LNCAP (cell line): ENCODE measurements at regions not wholly inside any gene's neighbourhood (a gene's known extent, or its start where the extent isn't known, plus 50 kb on each side); places are given as distances from the start of the nearest gene placed in this dataset.

Source experiments
- TF ChIP-seq, protein P1 (sequence below): fragments of 450-650 bp; IDR thresholded peaks from 2 replicates; pipeline ENCODE4 v1.5.1; 2017; ENCODE audit warnings: mild to moderate bottlenecking

GRCh38 chr14:84777356-84777755, 752.6 kb upstream of the FLRT2 start:
- TF ChIP-seq, protein P1, sequence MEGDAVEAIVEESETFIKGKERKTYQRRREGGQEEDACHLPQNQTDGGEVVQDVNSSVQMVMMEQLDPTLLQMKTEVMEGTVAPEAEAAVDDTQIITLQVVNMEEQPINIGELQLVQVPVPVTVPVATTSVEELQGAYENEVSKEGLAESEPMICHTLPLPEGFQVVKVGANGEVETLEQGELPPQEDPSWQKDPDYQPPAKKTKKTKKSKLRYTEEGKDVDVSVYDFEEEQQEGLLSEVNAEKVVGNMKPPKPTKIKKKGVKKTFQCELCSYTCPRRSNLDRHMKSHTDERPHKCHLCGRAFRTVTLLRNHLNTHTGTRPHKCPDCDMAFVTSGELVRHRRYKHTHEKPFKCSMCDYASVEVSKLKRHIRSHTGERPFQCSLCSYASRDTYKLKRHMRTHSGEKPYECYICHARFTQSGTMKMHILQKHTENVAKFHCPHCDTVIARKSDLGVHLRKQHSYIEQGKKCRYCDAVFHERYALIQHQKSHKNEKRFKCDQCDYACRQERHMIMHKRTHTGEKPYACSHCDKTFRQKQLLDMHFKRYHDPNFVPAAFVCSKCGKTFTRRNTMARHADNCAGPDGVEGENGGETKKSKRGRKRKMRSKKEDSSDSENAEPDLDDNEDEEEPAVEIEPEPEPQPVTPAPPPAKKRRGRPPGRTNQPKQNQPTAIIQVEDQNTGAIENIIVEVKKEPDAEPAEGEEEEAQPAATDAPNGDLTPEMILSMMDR: no peak

GRCh38 chr14:84782902-84783301, 747.0 kb upstream of the FLRT2 start:
- TF ChIP-seq, protein P1: no peak

- TF ChIP-seq, protein P1: no peak
Observed at GRCh38 chr14:84783511-84783910, 746.4 kb upstream of the FLRT2 start.

DNA sequence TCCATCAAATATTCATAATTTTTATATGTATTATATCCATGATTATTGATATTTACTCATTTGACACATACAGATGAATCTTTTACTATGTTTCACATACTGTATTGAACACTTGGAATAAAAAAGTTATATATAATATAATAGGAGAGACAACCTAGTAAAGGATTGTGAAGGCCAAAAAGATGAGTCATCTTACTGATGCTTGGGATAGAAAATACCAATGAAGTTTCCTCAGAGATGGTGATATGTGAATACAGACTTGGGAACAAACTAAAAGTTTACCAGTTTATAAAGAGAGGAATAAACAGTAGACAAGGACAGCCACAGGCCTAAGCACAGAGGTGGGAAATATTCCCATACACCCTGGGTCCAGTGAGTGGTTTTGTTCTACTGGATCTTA, 743.9 kb upstream of the FLRT2 start:
- TF ChIP-seq, protein P1: no peak

DNA sequence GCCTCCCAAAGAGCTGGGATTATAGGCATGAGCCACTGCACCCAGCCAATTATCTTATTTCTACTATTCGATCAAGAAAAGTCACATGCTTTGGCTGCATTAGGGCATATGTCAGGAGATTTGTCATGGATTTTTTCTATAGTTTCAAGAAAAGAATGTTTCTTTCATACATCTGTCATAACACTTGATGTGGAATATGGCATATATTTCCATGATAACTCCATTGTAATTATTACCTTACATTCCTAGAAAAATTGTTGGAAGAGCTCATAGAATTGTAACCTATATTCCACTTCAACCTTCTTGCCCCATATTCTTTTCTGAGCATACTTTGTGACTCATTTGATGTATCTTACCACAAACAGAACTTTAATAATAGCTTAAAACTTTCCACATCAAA, 740.9 kb upstream of the FLRT2 start:
- TF ChIP-seq, protein P1: no peak

DNA sequence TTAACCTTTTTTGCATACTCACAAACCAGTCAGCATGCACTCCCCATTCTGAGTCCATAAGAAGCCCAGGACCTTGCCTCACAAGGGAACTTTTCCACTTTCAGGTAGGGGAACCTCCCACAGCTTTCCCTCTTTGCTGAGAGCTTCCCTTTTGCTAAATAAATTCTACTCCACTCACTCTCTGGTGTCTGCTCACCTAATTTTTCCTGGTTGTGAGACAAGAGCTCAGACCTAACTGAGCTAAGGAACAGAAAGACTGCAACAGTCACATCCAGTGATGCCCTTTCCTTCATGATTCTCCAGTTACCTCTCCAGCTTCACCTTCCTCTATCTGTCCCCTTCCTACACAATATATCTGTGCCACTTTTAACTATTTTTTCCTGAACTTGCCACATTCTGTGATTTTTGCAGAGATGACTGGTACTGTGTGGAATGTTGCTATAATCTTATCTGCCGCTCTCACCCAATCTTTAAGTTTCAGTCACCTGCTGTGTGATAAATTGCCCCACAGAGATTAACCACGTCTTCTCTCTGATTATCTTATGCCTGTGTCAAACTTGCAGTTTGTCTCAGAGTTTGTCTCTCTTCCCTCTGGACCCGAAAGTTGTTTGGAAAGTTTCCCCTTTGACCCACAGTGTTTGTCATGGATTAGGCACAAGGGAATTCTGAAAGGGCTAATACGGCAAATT, 737.1 kb upstream of the FLRT2 start:
- TF ChIP-seq, protein P1: no peak

DNA sequence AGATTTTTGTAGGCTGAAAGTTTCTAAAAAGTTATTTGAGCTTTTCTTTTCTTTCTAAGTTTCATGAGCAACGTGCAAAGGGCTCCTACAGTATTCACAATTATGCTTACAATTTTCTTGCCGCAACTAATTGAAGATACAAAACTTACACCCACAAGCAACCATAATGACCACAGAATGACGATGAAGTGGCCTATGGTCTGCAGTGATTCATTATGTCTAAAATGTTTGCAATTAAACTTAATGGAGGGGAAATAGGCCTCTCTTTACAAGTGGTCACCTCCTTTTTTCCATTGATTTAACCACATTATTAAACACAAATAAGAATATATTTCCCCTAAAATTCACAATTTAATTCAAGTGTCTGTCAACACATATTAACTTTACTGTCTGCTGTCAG, 732.6 kb upstream of the FLRT2 start:
- TF ChIP-seq, protein P1: no peak

DNA sequence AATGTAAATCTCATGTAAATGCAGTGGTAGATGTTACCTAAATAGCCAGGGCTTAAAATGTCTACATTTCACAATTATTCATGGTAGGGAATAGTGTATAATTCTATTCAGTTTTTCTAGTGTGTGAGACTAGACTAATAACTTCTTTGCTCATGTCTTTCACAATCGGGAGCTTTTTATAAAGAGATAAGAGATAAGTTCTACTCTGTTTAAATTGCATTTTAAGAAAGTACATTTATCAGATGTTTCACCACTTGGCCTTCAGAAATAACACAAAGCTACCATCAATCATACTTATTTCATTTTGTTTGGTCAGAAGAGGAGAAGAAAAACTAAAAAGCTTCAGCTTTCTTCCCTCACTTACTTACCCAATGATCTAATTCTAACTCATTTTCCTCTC, 725.5 kb upstream of the FLRT2 start:
- TF ChIP-seq, protein P1: no peak
